Osteocyte (in vitro differentiated cells): ENCODE measurements at regions not wholly inside any gene's neighbourhood (a gene's known extent, or its start where the extent isn't known, plus 50 kb on each side); places are given as distances from the start of the nearest gene placed in this dataset.

Experiments
- DNase-seq: peaks from one replicate; pipeline ENCODE4 v3.0.0; 2021; ENCODE audit warnings: mixed read lengths; ENCODE audit not compliant: unreplicated experiment; ENCODE audit errors: extremely low spot score
- H3K27ac Mint-ChIP-seq: one replicate; pipeline ENCODE4 v1.8.0; 2021; ENCODE audit warnings: mild to moderate bottlenecking, mixed read lengths; ENCODE audit not compliant: unreplicated experiment
- H3K27me3 Mint-ChIP-seq: one replicate; pipeline ENCODE4 v1.8.0; 2021; ENCODE audit warnings: mixed read lengths; ENCODE audit not compliant: unreplicated experiment
- H3K36me3 Mint-ChIP-seq: one replicate; pipeline ENCODE4 v1.8.0; 2021; ENCODE audit warnings: mixed read lengths; ENCODE audit not compliant: unreplicated experiment
- H3K4me1 Mint-ChIP-seq: one replicate; pipeline ENCODE4 v1.8.0; 2021; ENCODE audit warnings: mixed read lengths; ENCODE audit not compliant: unreplicated experiment
- H3K4me3 Mint-ChIP-seq: one replicate; pipeline ENCODE4 v1.8.0; 2021; ENCODE audit warnings: mild to moderate bottlenecking, moderate library complexity, mixed read lengths; ENCODE audit not compliant: unreplicated experiment
- H3K9me3 Mint-ChIP-seq: one replicate; pipeline ENCODE4 v1.8.0; 2021; ENCODE audit warnings: mixed read lengths; ENCODE audit not compliant: unreplicated experiment
- TF ChIP-seq, protein P1 (sequence below): fragments of 200-600 bp; sonication (generic); IDR thresholded peaks from 2 replicates; pipeline ENCODE4 v1.5.0; 2021; ENCODE audit warnings: antibody characterized with exemption, mild to moderate bottlenecking, moderate library complexity

GRCh38 chr18:37640504-37640903 is 74.9 kb upstream of the CELF4 start:
- no peak overlapping the region for H3K27ac Mint-ChIP-seq
- no peak for DNase-seq
- no peaks in the 10 kb centered on the region for H3K27me3 Mint-ChIP-seq
- H3K4me3 Mint-ChIP-seq: no peak overlapping the region
- H3K4me1 Mint-ChIP-seq: no peaks in the 10 kb centered on the region
- no peaks in the 10 kb centered on the region for H3K36me3 Mint-ChIP-seq
- H3K9me3 Mint-ChIP-seq: peaks cover 32% of the 10 kb centered on the region
- TF ChIP-seq, protein P1, sequence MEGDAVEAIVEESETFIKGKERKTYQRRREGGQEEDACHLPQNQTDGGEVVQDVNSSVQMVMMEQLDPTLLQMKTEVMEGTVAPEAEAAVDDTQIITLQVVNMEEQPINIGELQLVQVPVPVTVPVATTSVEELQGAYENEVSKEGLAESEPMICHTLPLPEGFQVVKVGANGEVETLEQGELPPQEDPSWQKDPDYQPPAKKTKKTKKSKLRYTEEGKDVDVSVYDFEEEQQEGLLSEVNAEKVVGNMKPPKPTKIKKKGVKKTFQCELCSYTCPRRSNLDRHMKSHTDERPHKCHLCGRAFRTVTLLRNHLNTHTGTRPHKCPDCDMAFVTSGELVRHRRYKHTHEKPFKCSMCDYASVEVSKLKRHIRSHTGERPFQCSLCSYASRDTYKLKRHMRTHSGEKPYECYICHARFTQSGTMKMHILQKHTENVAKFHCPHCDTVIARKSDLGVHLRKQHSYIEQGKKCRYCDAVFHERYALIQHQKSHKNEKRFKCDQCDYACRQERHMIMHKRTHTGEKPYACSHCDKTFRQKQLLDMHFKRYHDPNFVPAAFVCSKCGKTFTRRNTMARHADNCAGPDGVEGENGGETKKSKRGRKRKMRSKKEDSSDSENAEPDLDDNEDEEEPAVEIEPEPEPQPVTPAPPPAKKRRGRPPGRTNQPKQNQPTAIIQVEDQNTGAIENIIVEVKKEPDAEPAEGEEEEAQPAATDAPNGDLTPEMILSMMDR: no peak

GRCh38 chr18:37639846-37640245 is 74.2 kb upstream of the CELF4 start:
- Mint-ChIP-seq H3K9me3 (peaks cover 33% of the 10 kb centered on the region), H3K4me1 (no peaks in the 10 kb centered on the region), H3K27ac (no peak overlapping the region), H3K36me3 (no peaks in the 10 kb centered on the region), H3K4me3 (no peak overlapping the region), H3K27me3 (no peaks in the 10 kb centered on the region)
- no peak for DNase-seq
- TF ChIP-seq, protein P1: no peak

DNA sequence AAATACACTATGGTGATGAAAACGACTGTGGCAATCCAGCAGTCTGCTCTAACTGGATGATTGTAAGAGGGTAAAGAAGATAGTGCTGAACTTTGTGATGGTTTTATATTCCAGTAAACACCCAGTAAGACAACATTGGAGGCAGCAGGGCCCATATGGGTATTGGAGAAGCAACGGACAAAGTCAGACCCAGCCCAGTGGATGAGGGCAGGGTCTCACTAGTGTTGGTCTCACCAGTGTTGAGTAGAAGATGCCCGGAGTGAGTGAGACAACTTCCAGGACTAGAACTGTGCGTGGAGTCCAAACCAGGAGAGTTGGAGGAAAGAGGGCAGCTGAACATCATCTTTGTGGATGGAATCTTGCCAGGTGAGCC is 71.9 kb upstream of the CELF4 start:
- TF ChIP-seq, protein P1: no peak
- H3K27me3 Mint-ChIP-seq: no peaks in the 10 kb centered on the region
- no peak overlapping the region for H3K27ac Mint-ChIP-seq
- H3K4me3 Mint-ChIP-seq: no peak overlapping the region
- no peaks in the 10 kb centered on the region for H3K4me1 Mint-ChIP-seq
- DNase-seq: no peak
- peaks cover 33% of the 10 kb centered on the region for H3K9me3 Mint-ChIP-seq
- H3K36me3 Mint-ChIP-seq: no peaks in the 10 kb centered on the region

- no peaks in the 10 kb centered on the region for H3K27me3 Mint-ChIP-seq
- no peak overlapping the region for H3K4me3 Mint-ChIP-seq
- H3K4me1 Mint-ChIP-seq: no peaks in the 10 kb centered on the region
- DNase-seq: no peak
- H3K9me3 Mint-ChIP-seq: peaks cover 36% of the 10 kb centered on the region
- H3K27ac Mint-ChIP-seq: no peak overlapping the region
- no peaks in the 10 kb centered on the region for H3K36me3 Mint-ChIP-seq
- TF ChIP-seq, protein P1: no peak
These were observed 71.4 kb upstream of the CELF4 start for GRCh38 chr18:37636831-37637477.

DNA sequence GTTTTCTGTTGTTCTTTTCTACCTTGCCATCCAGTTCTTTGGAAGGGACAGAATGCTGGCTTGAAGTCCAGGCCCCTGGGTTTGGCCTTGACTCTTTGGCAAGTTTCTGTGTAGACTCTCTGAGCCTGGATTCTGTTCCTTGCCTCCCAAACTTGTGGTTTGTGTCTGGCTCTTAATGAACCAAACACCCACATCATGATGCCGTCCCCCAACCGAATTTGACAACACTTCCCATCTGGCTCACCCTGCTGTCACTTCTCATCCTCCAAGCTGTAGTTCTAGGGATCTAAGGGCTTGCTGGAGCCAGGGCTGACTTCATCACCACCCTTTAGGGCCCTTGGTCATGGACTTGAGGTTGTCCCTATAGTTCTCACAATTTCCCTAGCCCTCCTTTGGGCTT is 68.9 kb upstream of the CELF4 start:
- H3K9me3 Mint-ChIP-seq: peaks cover 32% of the 10 kb centered on the region
- no peaks in the 10 kb centered on the region for H3K27me3 Mint-ChIP-seq
- no peak overlapping the region for H3K27ac Mint-ChIP-seq
- DNase-seq: no peak
- H3K4me3 Mint-ChIP-seq: no peak overlapping the region
- TF ChIP-seq, protein P1: no peak
- no peaks in the 10 kb centered on the region for H3K36me3 Mint-ChIP-seq
- no peaks in the 10 kb centered on the region for H3K4me1 Mint-ChIP-seq
